Keratinocyte (primary cell): ENCODE measurements at regions not wholly inside any gene's neighbourhood (a gene's known extent, or its start where the extent isn't known, plus 50 kb on each side); places are given as distances from the start of the nearest gene placed in this dataset.

Experiments used
- DNase-seq: peaks from one replicate; pipeline ENCODE4 v3.0.0-alpha.2; 2011; ENCODE audit warnings: low read depth, missing footprints, low spot score
- FAIRE-seq: peaks from 2 replicates; lab custom pipeline; 2011; peaks lifted over from hg19 to GRCh38; lab: Jason Lieb, UNC
- H2AFZ ChIP-seq: 2 replicates; pipeline ENCODE4 v1.6.0; 2012; ENCODE audit warnings: low read length, control low read depth, inconsistent platforms; ENCODE audit not compliant: control insufficient read depth
- H3K27ac ChIP-seq: 2 replicates; pipeline ENCODE4 v1.5.1; 2011; ENCODE audit warnings: low read length; ENCODE audit not compliant: control insufficient read depth, insufficient read depth
- H3K27me3 ChIP-seq: 3 replicates; pipeline ENCODE4 v1.6.0; 2011; ENCODE audit warnings: low read length; ENCODE audit not compliant: control insufficient read depth, insufficient read depth; ENCODE audit errors: extremely low read depth
- H3K36me3 ChIP-seq, 2 experiments: 2 replicates in 1 of 2; 3 replicates in 1 of 2; pipeline ENCODE4 v1.5.1; 2011; ENCODE audit warnings: low read length in 2 of 2, mild to moderate bottlenecking in 1 of 2; ENCODE audit not compliant: control insufficient read depth in 2 of 2, insufficient read depth in 2 of 2; ENCODE audit errors: extremely low read depth in 1 of 2
- H3K4me1 ChIP-seq: 3 replicates; pipeline ENCODE4 v1.5.1; 2011; ENCODE audit warnings: low read length; ENCODE audit not compliant: control insufficient read depth, insufficient read depth; ENCODE audit errors: extremely low read depth
- H3K4me2 ChIP-seq: 3 replicates; pipeline ENCODE4 v1.6.0; 2011; ENCODE audit warnings: low read depth, low read length; ENCODE audit not compliant: control insufficient read depth, insufficient read depth; ENCODE audit errors: extremely low read depth
- H3K4me3 ChIP-seq, 3 experiments: fragments of 200-600 bp in 1 of 3; sonication (generic) in 1 of 3; 2 replicates in 2 of 3; 3 replicates in 1 of 3; pipeline ENCODE4 v1.5.1; 2011 to 2016; ENCODE audit warnings: low read length in 3 of 3, mild to moderate bottlenecking in 3 of 3, control low read depth in 2 of 3, inconsistent platforms in 1 of 3, low read depth in 1 of 3, mixed read lengths in 1 of 3, mixed run types in 1 of 3, moderate library complexity in 1 of 3; ENCODE audit not compliant: control insufficient read depth in 2 of 3, insufficient read depth in 2 of 3; ENCODE audit errors: extremely low read depth in 1 of 3
- H3K79me2 ChIP-seq: 2 replicates; pipeline ENCODE4 v1.6.0; 2012; ENCODE audit warnings: low read length; ENCODE audit not compliant: control insufficient read depth, insufficient read depth
- H3K9ac ChIP-seq: 3 replicates; pipeline ENCODE4 v1.6.0; 2011; ENCODE audit warnings: low read length; ENCODE audit not compliant: control insufficient read depth, insufficient read depth; ENCODE audit errors: extremely low read depth
- H3K9me1 ChIP-seq: 3 replicates; pipeline ENCODE4 v1.6.0; 2011; ENCODE audit warnings: low read length; ENCODE audit not compliant: control insufficient read depth, insufficient read depth; ENCODE audit errors: extremely low read depth
- H3K9me3 ChIP-seq: 2 replicates; pipeline ENCODE4 v1.5.1; 2012; ENCODE audit warnings: low read depth, low read length; ENCODE audit not compliant: control insufficient read depth
- H4K20me1 ChIP-seq: 3 replicates; pipeline ENCODE4 v1.6.0; 2011; ENCODE audit warnings: low read length; ENCODE audit not compliant: control insufficient read depth, insufficient read depth; ENCODE audit errors: extremely low read depth
- EZH2 ChIP-seq: IDR thresholded peaks from one replicate; pipeline ENCODE4 v1.6.1; 2012; ENCODE audit warnings: inconsistent platforms, mild to moderate bottlenecking, low read length, moderate library complexity
- dilution Hi-C: fragments of 300-500 bp; cut with MboI; formaldehyde crosslinking; loops from one replicate; pipeline ENCODE4 v1.7.0; 2020; ENCODE audit warnings: low sequenced_read_pairs; ENCODE audit not compliant: extremely low pct_ligation_motif_present
- TF ChIP-seq, protein P1 (sequence below), 3 experiments: IDR thresholded peaks in 1 of 3; conservative IDR thresholded peaks in 1 of 3; optimal IDR thresholded peaks in 1 of 3; 2 replicates in 2 of 3; 3 replicates in 1 of 3; pipeline versions ENCODE3 to v1.5.1; 2011; ENCODE audit warnings: low read length in 3 of 3, mild to moderate bottlenecking in 3 of 3, moderate library complexity in 2 of 3, control low read depth in 1 of 3, inconsistent platforms in 1 of 3; ENCODE audit not compliant: insufficient read depth in 2 of 3; ENCODE audit errors: extremely low read depth in 1 of 3

DNA sequence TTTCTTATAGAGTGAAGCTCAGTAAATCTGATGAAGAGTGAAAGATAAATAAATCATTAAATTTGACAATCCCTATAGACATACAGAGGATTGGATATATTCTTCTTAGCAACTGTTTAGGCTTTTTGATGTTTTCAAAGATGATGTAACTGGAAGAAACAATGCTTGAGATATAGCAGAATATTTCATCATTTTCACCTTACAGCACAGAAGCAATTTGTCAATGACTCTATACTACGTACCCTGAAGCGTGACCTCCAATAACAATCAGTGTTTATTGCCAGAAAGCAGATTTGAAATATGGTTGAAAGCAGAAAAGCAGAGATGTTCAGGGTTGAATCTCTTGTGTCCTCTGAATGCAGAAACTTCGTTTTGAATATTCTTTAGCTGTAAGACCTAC lies 228.4 kb downstream of the DTHD1 start:
- Histone ChIP-seq H3K9ac (no peak overlapping the region), H3K36me3 (no peaks in the 10 kb centered on the region), H3K27ac (no peak overlapping the region), H4K20me1 (no peaks in the 10 kb centered on the region), H3K4me1 (no peaks in the 10 kb centered on the region), H2AFZ (no peak overlapping the region), H3K27me3 (no peaks in the 10 kb centered on the region), H3K9me1 (no peaks in the 10 kb centered on the region), H3K79me2 (no peaks in the 10 kb centered on the region), H3K4me3 (no peak overlapping the region), H3K9me3 (no peaks in the 10 kb centered on the region), H3K4me2 (no peak overlapping the region)
- no peak for FAIRE-seq
- TF ChIP-seq EZH2 = no peak
- TF ChIP-seq, protein P1, sequence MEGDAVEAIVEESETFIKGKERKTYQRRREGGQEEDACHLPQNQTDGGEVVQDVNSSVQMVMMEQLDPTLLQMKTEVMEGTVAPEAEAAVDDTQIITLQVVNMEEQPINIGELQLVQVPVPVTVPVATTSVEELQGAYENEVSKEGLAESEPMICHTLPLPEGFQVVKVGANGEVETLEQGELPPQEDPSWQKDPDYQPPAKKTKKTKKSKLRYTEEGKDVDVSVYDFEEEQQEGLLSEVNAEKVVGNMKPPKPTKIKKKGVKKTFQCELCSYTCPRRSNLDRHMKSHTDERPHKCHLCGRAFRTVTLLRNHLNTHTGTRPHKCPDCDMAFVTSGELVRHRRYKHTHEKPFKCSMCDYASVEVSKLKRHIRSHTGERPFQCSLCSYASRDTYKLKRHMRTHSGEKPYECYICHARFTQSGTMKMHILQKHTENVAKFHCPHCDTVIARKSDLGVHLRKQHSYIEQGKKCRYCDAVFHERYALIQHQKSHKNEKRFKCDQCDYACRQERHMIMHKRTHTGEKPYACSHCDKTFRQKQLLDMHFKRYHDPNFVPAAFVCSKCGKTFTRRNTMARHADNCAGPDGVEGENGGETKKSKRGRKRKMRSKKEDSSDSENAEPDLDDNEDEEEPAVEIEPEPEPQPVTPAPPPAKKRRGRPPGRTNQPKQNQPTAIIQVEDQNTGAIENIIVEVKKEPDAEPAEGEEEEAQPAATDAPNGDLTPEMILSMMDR (optimal IDR thresholded peaks at IDR 0.05 in 1 of 3, IDR thresholded peaks at IDR 0.05 in 1 of 3, conservative IDR thresholded peaks at IDR 0.05 in 1 of 3; ENCODE audit: extremely low read depth in 1 of 3, insufficient read depth in 2 of 3, low read length in 3 of 3) = no peak
- DNase-seq = no peak
- dilution Hi-C loops = no loop called here

DNA sequence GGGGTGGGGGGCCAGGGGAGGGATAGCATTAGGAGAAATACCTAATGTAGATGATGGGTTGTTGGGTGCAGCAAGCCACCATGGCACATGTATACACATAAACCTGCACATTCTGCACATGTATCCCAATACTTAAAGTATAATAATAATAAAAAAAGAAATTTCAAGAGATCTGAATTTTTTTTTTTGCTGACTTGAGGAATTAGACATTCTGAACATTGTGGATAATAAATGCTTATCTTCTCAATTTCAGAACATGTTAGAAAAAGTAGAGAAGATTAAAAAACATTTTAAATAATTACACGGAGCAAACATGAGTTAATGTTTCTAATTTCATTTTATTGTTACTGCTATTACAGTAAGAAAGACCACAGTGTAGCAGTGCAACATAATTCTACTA lies 230.4 kb downstream of the DTHD1 start:
- DNase-seq (no peak), FAIRE-seq (no peak)
- no peaks in the 10 kb centered on the region for H3K36me3 ChIP-seq
- TF ChIP-seq, protein P1 (optimal IDR thresholded peaks at IDR 0.05 in 1 of 3, IDR thresholded peaks at IDR 0.05 in 1 of 3, conservative IDR thresholded peaks at IDR 0.05 in 1 of 3; ENCODE audit: extremely low read depth in 1 of 3, insufficient read depth in 2 of 3, low read length in 3 of 3) = no peak
- no peaks in the 10 kb centered on the region for H4K20me1 ChIP-seq
- no peak overlapping the region for H3K9ac ChIP-seq
- no peak overlapping the region for H3K4me2 ChIP-seq
- H3K4me1 ChIP-seq = no peaks in the 10 kb centered on the region
- no peaks in the 10 kb centered on the region for H3K9me3 ChIP-seq
- H3K27ac ChIP-seq = no peak overlapping the region
- no peaks in the 10 kb centered on the region for H3K9me1 ChIP-seq
- H2AFZ ChIP-seq = no peak overlapping the region
- dilution Hi-C loops = no loop called here
- no peaks in the 10 kb centered on the region for H3K27me3 ChIP-seq
- H3K79me2 ChIP-seq = no peaks in the 10 kb centered on the region
- no peak overlapping the region for H3K4me3 ChIP-seq
